Suprapubic skin (tissue), 4 donors: ENCODE measurements at regions not wholly inside any gene's neighbourhood (a gene's known extent, or its start where the extent isn't known, plus 50 kb on each side); places are given as distances from the start of the nearest gene placed in this dataset.

Experiments
- DNase-seq, 2 donors: peaks; one replicate each; pipeline ENCODE4 v3.0.0-alpha.2; 2019; ENCODE audit warnings: low spot score in 2 of 2
- H3K27ac ChIP-seq: fragments of 200-600 bp; sonication (generic); one replicate; pipeline ENCODE4 v1.5.1; 2019
- H3K27me3 ChIP-seq: fragments of 200-600 bp; sonication (generic); one replicate; pipeline ENCODE4 v1.5.1; 2019
- H3K36me3 ChIP-seq: fragments of 200-600 bp; sonication (generic); one replicate; pipeline ENCODE4 v1.5.1; 2019
- H3K4me1 ChIP-seq: fragments of 200-600 bp; sonication (generic); one replicate; pipeline ENCODE4 v1.5.1; 2019
- H3K4me3 ChIP-seq: fragments of 200-600 bp; sonication (generic); one replicate; pipeline ENCODE4 v1.5.1; 2019; ENCODE audit warnings: mild to moderate bottlenecking
- H3K9me3 ChIP-seq: fragments of 200-600 bp; sonication (generic); one replicate; pipeline ENCODE4 v1.5.1; 2019
- CTCF ChIP-seq, 2 donors: fragments of 200-600 bp in 1 of 2; fragments of 450-650 bp in 1 of 2; sonication (generic) in 1 of 2; IDR thresholded peaks; one replicate each; pipeline ENCODE4 v1.5.1; 2016 to 2019; ENCODE audit warnings: antibody characterized with exemption in 2 of 2, mild to moderate bottlenecking in 1 of 2, moderate library complexity in 1 of 2
- EP300 ChIP-seq: sonication (generic); formaldehyde crosslinking; IDR thresholded peaks from one replicate; pipeline ENCODE4 v1.6.1; 2017; ENCODE audit warnings: antibody characterized with exemption
- POLR2A ChIP-seq, 2 donors: fragments of 450-650 bp; IDR thresholded peaks; one replicate each; pipeline ENCODE4 v1.6.1; 2017; ENCODE audit warnings: antibody characterized with exemption in 2 of 2, mild to moderate bottlenecking in 2 of 2, moderate library complexity in 2 of 2
- POLR2AphosphoS5 ChIP-seq, 3 donors: sonication (generic); formaldehyde crosslinking; IDR thresholded peaks; one replicate each; pipeline ENCODE4 v1.6.1; 2017; ENCODE audit warnings: antibody characterized with exemption in 3 of 3
- WGBS: methylation state at CpG from one replicate; pipeline ENCODE4 v1.1.5; 2018; 5-methylcytosine and 5-hydroxymethylcytosine counted together

DNA sequence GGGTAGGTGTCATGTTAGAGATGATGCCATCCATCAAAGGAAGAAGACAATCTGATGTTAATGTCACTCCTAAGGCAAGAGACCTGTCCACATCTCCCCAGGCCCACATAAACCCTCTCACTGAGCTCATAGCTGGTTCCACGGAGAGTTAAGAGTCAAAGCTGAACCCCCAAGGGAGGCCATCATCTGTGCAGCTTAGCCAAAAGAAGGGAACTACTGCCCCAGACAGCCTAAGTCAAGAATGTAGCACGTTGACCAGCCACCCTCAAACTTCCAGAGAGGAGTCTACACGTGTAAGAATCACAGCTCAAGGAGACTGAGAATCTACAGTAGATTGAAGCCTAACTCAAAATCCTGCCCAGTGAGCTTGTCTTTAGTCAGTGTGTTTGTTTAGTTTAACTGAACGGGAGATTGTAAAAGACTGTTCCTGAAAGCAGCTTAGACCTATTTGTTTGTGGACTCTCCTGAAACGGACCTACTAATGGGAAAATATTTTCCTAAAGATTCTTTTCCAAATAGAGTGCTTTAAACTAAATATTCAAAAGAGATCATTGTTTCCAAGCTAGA, 192.7 kb upstream of the NFE2L3 start:
- H3K27ac ChIP-seq, result no peak overlapping the region
- H3K27me3 ChIP-seq, result no peaks in the 10 kb centered on the region

DNA sequence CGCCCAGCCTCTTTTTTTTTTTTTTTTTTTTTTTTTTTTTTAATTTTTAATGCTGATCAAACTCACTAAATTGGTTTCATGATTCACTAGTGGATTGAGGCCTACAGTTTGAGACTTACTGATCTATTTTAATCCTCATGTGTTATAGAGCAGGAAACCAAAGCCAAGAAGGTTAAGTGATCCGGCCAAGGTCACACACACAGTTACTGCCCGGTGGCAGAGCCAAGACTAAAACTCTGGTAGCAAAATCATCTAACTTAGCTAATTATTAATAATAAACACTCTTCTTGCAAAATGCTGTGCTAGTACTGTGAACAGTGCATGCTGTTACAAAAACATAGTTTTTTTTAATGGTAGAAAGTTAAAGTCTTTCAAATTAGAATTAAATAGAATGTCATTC, 188.3 kb upstream of the NFE2L3 start:
- WGBS, result 82% methylated on average over 3 of the region's 3 CpGs

More for the DNA sequence above, 192.7 kb upstream of the NFE2L3 start:
- Histone ChIP-seq H3K36me3 (no peaks in the 10 kb centered on the region), H3K4me1 (peaks cover under 1% of the 10 kb centered on the region), H3K4me3 (no peak overlapping the region), H3K9me3 (no peaks in the 10 kb centered on the region)
- no peak for DNase-seq
- WGBS, result 54% methylated on average over 5 of the region's 5 CpGs
- TF ChIP-seq POLR2A (IDR thresholded peaks at IDR 0.05) (no peak), POLR2AphosphoS5 (IDR thresholded peaks at IDR 0.05) (no peak), CTCF (IDR thresholded peaks at IDR 0.05) (no peak)

GRCh38 chr7:25964483-25964991, 187.5 kb upstream of the NFE2L3 start:
- no peaks in the 10 kb centered on the region for H3K9me3 ChIP-seq
- H3K27me3 ChIP-seq, result peaks cover 3% of the 10 kb centered on the region
- WGBS, result 51% methylated on average over 6 of the region's 6 CpGs
- no peak for DNase-seq
- H3K4me1 ChIP-seq, result peaks cover 9% of the 10 kb centered on the region
- no peak for TF ChIP-seq EP300
- TF ChIP-seq POLR2AphosphoS5 (IDR thresholded peaks at IDR 0.05), result no peak
- no peak for TF ChIP-seq CTCF (IDR thresholded peaks at IDR 0.05)
- TF ChIP-seq POLR2A (IDR thresholded peaks at IDR 0.05), result no peak
- no peak overlapping the region for H3K27ac ChIP-seq
- H3K4me3 ChIP-seq, result no peak overlapping the region
- no peaks in the 10 kb centered on the region for H3K36me3 ChIP-seq

More for the DNA sequence above, 188.3 kb upstream of the NFE2L3 start:
- Histone ChIP-seq H3K4me3 (no peak overlapping the region), H3K27me3 (peaks cover 3% of the 10 kb centered on the region), H3K36me3 (no peaks in the 10 kb centered on the region), H3K4me1 (peaks cover 9% of the 10 kb centered on the region), H3K27ac (no peak overlapping the region), H3K9me3 (no peaks in the 10 kb centered on the region)
- TF ChIP-seq EP300, result no peak
- TF ChIP-seq CTCF (IDR thresholded peaks at IDR 0.05), result no peak
- no peak for TF ChIP-seq POLR2A (IDR thresholded peaks at IDR 0.05)
- TF ChIP-seq POLR2AphosphoS5 (IDR thresholded peaks at IDR 0.05), result no peak
- DNase-seq, result no peak

DNA sequence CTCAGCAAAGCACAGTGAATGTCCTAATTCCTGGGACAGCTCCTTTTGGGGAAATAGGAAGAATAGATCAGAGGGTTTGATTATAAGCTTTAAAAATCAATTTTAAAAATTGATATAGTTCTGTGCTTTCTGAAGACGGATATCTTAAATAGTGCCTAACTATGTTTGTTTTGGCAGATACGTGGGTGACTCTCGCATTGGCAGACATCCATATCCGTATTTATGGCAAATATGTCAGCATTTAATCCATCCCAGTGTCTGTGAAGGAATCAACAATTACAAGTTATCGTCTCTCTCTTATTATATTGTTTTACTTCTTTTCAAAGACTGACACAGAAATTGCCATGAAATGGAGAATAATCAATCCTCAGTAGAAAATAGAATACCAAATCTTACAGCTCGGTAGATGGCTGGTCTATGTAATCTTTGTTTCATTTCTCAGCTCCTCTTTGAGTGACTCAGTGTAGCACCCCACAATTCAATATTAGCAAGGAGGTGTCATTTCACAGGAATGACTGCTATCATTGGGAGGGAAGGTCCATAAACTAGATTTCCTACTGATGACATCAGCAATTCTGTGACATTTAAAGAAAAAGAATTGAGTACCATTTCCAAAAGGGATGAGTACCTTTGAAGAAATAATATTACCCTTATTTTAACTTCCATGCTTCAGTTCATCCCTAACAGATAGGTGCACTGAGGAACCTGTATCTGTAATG, 186.4 kb upstream of the NFE2L3 start:
- no peak for TF ChIP-seq EP300
- no peak for TF ChIP-seq POLR2A (IDR thresholded peaks at IDR 0.05)
- no peak for TF ChIP-seq CTCF (IDR thresholded peaks at IDR 0.05)
- TF ChIP-seq POLR2AphosphoS5 (IDR thresholded peaks at IDR 0.05), result no peak
- 28% methylated on average over 6 of the region's 6 CpGs for WGBS
- Histone ChIP-seq H3K4me1 (peaks cover 9% of the 10 kb centered on the region), H3K9me3 (no peaks in the 10 kb centered on the region), H3K36me3 (no peaks in the 10 kb centered on the region), H3K4me3 (no peak overlapping the region), H3K27ac (no peak overlapping the region), H3K27me3 (peaks cover 3% of the 10 kb centered on the region)
- no peak for DNase-seq

- H3K36me3 ChIP-seq, result no peaks in the 10 kb centered on the region
- H3K4me3 ChIP-seq, result no peak overlapping the region
- H3K27me3 ChIP-seq, result peaks cover 3% of the 10 kb centered on the region
- TF ChIP-seq CTCF (IDR thresholded peaks at IDR 0.05) (no peak), POLR2A (IDR thresholded peaks at IDR 0.05) (no peak), POLR2AphosphoS5 (IDR thresholded peaks at IDR 0.05) (no peak), EP300 (no peak)
- no peak for DNase-seq
- H3K27ac ChIP-seq, result no peak overlapping the region
- H3K4me1 ChIP-seq, result peaks cover 9% of the 10 kb centered on the region
- H3K9me3 ChIP-seq, result no peaks in the 10 kb centered on the region
These were observed 185.5 kb upstream of the NFE2L3 start for GRCh38 chr7:25966469-25966868.
